ENCODE measurements at regions not wholly inside any gene's neighbourhood (a gene's known extent, or its start where the extent isn't known, plus 50 kb on each side); places are given as distances from the start of the nearest gene placed in this dataset.

GRCh38 chr3:61357902-61358301 lies 106.7 kb upstream of the FHIT start (continued):
- TF ChIP-seq, protein P1, sequence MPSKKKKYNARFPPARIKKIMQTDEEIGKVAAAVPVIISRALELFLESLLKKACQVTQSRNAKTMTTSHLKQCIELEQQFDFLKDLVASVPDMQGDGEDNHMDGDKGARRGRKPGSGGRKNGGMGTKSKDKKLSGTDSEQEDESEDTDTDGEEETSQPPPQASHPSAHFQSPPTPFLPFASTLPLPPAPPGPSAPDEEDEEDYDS (CRISPR knock-in tag; IDR thresholded peaks at IDR 0.05): no peak
- no peak for TF ChIP-seq ZHX2 (IDR thresholded peaks at IDR 0.05; ENCODE audit: low read depth)
- no peak for TF ChIP-seq ZHX2 (CRISPR knock-in tag; IDR thresholded peaks at IDR 0.05; ENCODE audit: borderline replicate concordance)
- no peak for TF ChIP-seq IRF1 (CRISPR knock-in tag; IDR thresholded peaks at IDR 0.05; ENCODE audit: low read depth)

- Histone ChIP-seq H3K36me3 (replicated peaks in 1 of 2; ENCODE audit: control insufficient read depth in 1 of 2, insufficient read depth in 2 of 2, low read length in 2 of 2) (no peaks in the 10 kb centered on the region), H3K4me1 (ENCODE audit: insufficient read depth, low read length) (no peaks in the 10 kb centered on the region; the same call in 1 of the 2 replicates), H3K27me3 (ENCODE audit: control insufficient read depth in 1 of 2, insufficient read depth in 2 of 2, low read length in 2 of 2) (no peaks in the 10 kb centered on the region), H3K27ac (ENCODE audit: extremely low read length, insufficient read depth, low read length) (no peak overlapping the region), H3K9me3 (ENCODE audit: low read length) (no peaks in the 10 kb centered on the region), H3K4me2 (ENCODE audit: low read depth, low read length) (no peak overlapping the region), H3K79me2 (ENCODE audit: insufficient read depth, low read length) (no peaks in the 10 kb centered on the region), H3K4me3 (replicated peaks in 1 of 3; ENCODE audit: insufficient read depth in 1 of 3, low read depth in 2 of 3, low read length in 3 of 3) (no peak overlapping the region), H4K20me1 (ENCODE audit: insufficient read depth, low read length) (no peaks in the 10 kb centered on the region), H2AFZ (ENCODE audit: low read length) (no peak overlapping the region), H3K9ac (ENCODE audit: insufficient read depth, low read depth, low read length) (no peak overlapping the region)
- in situ Hi-C loops (cut with HindIII; ENCODE audit: extremely low pct_ligation_motif_present, low pct_unique_long_range_greater_than_20kb) (no loop called here), intact Hi-C loops (cut with micrococcal nuclease; ENCODE audit: unreplicated experiment) (no loop called here)
- WGBS (ENCODE audit: low lambda C conversion rate): 8% methylated on average over 2 of the region's 2 CpGs
- no TSS peak for BruUV-seq (replicated peaks)
- ChIA-PET POLR2A (no interaction called here), CTCF (ENCODE audit: low intra/inter-chr PET ratio, low total read pairs) (no interaction called here)
- ATAC-seq (no peak), DNase-seq (ENCODE audit: low spot score) (no peak), FAIRE-seq (no peak)
- no peak for TF ChIP-seq ZNF329 (CRISPR knock-in tag; IDR thresholded peaks at IDR 0.05; ENCODE audit: low read depth)
- TF ChIP-seq MXD4 (CRISPR knock-in tag; IDR thresholded peaks at IDR 0.05): no peak
- TF ChIP-seq TBX2 (CRISPR knock-in tag; IDR thresholded peaks at IDR 0.05; ENCODE audit: borderline replicate concordance): no peak
Measured at GRCh38 chr3:61358364-61358763, 107.1 kb upstream of the FHIT start.
